NCI-H345 treated with DMSO at 0.1 percent for 48 hours (cell line): ENCODE measurements at regions not wholly inside any gene's neighbourhood (a gene's known extent, or its start where the extent isn't known, plus 50 kb on each side); places are given as distances from the start of the nearest gene placed in this dataset.
A peak's percentile ranks its signal among the peaks of the same experiment; 100 is the strongest.
"Not testable (repeated sequence)": the region's sequence is repeated elsewhere in the genome, so short reads cannot be mapped to it uniquely, and the experiment has no call there.

Experiments
- DNase-seq: peaks from one replicate; lab custom pipeline; 2025; ENCODE audit not compliant: unreplicated experiment; lab: John Stamatoyannopoulos, UW

DNA sequence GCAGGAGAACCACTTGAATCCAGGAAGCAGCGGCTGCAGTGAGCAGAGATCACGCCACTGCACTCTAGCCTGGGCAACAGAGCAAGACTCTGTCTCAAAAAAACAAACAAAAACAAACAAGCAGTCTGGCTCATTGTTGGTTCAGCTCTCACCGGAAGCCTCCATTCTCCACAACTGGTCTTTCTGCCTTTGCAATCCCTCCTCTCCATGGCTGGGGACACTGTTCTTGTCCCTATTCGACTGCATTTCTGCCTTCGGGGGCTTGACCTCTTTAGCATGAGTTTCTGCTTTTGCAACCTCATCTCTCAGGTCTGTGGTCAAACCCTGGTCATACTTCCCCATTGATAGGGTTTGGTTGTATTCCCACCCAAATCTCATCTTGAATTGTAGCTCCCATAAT, 216.3 kb upstream of the NR5A2 start:
- no peak for DNase-seq

DNA sequence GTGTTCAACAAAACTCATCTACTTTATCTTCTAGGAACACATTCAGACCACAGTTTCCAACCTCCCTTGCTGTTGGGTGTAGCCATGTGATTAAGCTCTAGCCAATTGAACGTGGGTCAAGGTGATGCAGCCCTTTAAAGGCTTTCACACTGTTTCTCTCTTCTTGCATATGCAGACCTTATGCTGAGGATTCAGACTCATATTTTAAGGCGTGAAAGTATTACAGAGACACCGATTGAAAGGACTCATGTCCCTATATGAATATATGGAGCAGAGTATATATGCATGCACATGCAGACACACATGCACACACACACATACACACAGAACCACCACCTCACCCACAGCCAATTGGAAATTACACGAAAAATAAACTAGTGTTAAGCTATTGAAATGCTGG, 214.3 kb upstream of the NR5A2 start:
- no peak for DNase-seq

DNA sequence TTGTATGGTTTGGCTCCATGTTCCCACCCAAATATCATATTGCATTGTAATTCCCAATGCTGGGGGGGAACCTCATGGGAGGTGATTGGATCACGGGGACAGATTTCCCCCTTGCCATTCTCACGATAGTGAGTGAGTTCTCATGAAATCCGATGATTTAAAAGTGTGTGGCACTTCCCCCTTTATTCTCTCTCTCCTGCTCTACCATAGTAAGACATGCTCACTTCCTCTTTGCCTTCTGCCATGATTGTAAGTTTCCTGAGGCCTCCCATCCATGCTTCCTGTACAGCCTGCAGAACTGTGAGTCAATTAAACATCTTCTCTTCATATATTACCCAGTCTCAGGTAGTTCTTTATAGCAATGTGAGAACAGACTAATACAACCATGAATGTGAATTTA, 211.6 kb upstream of the NR5A2 start:
- DNase-seq, result no peak

DNA sequence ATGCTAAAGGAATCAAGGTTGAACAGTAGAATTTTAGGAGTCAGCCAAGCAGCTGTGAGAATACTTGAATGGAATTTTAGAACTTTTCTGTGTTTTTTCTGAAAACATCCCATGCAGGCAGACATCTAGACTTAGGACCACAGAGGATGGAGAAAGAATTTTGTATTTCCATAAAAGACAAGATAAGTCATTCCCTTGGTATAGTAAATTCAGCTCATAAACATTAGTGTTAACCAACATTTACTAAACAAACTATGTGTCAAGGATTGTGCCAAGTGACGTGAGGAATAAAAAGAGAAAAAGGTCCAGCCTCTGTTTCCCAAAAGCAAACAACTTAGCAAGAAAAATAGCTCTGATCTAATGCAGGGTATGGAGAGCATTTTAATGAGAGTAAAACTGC, 210.2 kb upstream of the NR5A2 start:
- no peak for DNase-seq

DNA sequence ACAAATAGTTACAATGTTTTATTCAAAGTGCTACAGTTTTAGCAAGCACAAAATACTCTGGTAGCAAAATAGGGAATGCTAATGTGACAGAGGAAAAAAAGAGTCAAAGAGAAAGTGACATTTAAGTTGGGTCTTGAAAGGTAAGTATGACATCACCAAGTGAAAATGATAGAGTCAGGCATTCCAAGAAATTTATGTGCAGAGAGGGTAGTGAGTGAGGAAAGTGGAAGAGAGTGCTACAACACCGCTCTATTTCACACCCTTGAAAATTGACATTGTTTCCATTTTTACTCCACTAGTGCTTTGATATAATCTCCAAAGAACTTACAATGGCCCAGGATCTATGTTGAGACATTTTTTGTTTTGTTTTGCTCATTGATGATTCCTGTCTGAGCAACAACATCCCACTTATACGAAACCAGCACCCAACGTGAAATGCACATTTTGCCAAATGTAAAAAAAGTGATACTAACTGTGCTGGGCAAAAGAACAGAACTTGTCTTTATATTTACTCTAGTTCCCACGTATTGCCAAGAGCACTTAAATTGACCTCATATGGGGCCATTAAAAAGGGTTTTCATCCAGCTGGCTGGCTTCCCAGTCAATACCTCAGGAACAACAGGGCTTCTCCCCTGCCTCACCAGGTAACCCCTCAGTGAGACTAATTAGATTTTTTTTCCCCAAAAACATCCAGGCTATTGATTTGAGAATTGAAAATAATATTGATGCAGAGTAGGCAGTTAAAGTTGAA, 206.3 kb upstream of the NR5A2 start:
- DNase-seq, result peak; percentile 86

DNA sequence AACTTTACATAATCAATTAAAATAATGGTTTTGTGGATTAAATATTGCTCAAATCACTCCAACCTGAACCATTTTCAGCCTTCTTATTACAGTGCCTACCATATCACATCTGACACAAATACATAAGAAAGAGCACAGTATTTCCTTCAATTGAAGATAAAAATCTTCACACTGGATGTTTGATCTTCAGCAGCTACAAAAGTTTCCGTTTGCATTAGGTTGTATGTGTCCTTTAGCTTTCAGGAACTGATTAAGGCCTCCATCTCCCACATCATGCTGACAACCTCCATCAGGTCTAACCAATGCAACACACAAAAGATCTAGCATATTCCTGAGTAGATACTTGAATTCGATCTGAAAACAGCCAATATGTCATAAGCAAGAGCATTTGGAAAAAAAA, 195.1 kb upstream of the NR5A2 start:
- no peak for DNase-seq

DNA sequence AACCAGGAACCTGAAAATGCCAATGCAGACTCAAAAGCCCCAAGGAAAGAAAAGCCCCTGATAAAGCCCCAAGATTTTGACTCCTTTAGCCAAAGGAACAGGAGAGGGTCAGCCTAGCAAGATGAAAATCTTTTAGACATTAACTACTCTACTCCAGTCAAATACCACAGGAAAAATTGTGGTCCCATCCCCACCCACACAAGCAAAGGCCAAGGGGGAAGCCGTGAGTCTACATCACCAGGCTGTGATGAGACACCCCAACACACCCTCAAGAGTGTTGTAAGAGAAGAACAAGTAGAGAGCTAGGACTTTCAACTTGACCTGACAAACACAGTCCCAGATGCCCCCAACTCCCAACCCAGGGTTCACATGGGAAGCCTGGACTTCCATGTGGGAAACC, 192.8 kb upstream of the NR5A2 start:
- no peak for DNase-seq

DNA sequence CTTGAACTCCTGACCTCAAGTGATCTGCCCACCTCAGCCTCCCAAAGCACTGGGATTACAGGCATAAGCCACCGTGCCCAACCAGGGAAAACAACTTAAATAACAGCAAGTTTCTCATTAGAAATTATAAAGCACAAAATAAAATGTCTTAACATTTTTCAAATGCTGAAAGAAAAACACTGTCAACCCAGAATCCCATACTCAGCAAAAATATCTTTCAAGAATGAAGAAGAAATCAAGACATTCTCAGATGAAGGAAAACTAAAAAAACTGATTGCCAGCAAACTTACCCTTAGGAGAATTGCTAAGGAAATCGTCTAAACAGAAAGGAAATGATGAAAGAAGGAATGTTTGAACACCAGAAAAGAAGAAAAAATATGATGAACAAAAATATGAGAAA, 191.1 kb upstream of the NR5A2 start:
- DNase-seq, result no peak

DNA sequence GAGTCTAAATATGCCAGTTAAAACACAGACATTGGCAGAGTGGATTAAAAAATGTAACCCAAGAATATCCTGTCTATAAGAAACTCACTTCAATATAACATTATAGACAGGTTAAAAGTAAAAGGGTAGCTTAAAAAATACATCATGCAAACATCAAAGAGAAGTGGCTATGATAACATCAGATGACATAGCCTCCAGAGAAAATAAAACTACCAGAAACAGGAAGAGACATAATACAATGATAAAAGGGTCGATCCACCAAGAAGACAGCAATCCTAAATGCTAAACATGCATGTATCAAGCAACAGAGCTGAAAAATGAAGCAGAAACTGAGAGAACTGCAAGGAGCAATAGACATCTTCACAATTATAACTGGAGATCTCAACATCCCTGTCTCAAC, 190.2 kb upstream of the NR5A2 start:
- no peak for DNase-seq

DNA sequence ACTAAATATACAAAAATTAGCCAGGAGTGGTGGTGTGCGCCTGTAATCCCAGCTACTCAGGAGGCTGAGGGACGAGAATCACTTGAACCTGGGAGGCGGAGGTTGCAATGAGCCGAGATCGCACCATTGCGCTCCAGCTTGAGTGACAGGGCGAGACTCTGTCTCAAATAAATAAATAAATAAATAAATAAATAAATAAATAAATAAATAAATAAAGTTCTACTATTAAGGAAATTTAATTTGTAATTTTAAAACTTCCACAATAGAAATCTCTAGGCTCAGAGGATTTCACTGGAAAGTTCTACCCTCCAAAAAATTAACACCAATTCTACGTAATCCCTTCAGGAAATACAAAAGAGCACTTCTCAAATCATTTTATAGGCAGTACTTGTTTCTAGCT, 187.9 kb upstream of the NR5A2 start:
- not testable (repeated sequence) for DNase-seq

DNA sequence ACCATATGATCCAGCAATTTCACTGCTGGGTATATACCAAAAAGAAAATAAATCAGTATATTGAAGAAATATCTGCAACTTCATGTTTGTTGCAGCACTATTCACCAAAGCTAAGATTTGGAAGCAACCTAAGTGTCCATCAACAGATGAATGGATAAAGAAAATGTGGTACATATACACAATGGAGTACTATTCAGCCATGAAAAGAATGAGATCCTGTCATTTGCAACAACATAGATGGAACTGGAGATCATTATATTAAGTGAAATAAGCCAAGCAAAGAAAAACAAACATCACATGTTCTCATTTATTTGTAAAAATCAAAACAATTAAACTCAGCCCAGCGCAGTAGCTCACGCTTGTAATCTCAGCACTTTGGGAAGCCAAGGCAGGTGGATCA, 184.4 kb upstream of the NR5A2 start:
- DNase-seq, result not testable (repeated sequence)

DNA sequence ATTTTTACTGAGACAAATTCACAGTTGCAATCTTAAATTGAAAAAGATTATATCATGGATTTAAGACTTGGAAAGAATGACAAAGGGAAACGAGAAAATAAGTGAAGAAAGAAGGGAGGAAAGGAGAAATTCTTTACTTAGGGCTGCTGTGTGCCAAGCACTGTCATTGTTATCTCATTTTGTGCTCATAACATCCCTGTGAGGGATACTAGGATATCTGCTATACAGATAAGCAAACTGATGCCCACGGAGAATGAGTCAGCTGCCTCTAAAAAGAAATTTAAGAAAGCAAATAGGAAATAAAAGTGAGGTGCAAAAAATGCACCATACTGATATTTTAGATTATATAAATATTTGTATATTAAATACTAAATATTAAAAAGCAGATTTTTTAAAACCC, 183.6 kb upstream of the NR5A2 start:
- no peak for DNase-seq

DNA sequence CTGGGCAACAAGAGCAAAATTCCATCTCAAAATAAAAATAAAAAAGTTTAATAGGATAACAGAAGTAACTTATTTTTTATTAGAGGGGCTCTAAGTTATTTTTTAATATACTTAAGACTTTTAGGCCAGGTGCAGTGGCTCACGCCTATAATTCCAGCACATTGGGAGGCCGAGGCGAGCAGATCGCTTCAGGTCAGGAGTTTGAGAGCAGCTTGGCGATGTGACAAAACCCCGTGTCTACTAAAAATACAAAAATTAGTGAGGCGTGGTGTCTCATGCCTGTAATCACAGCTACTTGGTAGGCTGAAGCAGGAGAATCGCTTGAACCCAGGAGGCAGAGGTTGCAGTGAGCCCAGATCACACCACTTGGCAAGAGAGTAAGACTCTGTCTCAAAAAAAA, 180.5 kb upstream of the NR5A2 start:
- no peak for DNase-seq

DNA sequence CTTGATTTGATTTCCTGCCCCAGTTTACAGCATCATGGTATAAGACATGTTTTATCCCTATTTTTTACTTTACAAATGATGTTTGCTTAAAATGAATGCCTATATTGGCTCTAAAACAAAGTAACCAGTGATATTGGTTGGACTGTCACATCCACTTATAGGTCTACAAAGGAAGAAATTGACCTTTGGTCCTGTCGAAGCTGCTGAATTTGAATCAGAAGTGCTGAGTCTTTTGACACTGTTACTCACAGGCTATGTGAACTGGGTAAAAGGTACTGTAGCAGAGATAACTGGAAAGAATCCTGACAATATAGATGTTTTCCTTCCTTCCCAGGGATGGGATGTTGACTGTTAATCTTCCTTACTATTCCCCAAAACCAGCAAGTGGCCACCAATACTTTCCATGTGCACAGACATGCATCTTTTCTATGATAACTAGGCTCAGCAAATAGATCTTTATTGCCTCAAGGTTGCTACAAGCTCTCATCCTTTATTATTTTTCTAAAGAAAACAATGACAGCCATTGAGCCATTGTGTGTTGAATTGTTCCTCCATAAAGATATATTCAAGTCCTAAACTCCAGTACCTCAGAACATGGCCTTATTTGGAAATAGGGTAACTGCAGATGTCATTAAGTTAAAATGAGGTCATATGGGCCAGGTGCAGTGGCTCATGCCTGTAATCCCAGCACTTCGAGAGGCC, 175.9 kb upstream of the NR5A2 start:
- DNase-seq, result no peak

DNA sequence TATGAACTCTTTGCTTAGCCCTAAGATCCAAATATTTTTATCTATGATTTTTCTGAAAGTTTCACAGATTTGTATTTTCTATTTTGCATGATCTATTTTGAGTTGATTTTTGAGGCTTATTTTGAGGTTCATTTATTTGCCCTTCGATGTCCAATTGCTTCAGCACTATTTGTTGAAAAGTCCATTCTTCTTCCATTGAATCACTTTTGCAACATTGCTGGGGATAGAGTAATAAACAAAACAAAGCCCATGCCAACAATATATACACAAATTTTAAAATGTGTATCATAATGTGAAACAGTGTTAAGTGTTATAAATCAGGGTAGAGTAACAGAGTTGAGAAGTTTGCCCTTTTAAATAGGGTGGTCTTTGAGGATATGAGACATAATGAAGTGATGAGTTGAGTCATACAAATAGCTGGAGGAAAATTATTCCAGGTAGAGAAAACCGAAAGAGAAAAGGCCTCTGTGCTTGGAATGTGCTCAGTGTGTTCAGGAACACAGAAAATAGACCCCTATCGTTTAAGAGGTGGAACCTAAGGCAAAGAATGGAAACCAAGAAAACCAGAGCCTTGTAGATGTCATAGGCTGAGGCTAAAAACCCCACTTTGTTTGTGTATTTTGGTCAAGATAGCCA, 172.7 kb upstream of the NR5A2 start:
- no peak for DNase-seq

DNA sequence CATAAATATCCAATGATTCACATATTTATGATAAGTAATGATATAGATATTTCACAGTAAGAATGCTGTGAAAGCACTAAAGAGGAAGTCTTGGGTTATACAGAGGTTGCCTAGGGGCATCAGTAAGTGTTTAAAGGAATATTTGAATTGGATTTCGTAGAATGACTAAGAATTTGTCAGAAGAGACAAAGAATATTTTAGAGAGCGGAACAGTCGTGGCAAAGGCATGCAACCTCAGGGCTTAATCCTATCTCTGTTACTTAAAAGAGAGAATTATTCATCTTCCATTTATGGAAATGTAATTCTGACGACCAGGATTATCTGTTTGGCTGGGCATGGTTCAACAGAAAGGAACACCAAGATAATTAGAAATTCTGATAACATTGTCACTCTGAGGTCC, 171.9 kb upstream of the NR5A2 start:
- no peak for DNase-seq

DNA sequence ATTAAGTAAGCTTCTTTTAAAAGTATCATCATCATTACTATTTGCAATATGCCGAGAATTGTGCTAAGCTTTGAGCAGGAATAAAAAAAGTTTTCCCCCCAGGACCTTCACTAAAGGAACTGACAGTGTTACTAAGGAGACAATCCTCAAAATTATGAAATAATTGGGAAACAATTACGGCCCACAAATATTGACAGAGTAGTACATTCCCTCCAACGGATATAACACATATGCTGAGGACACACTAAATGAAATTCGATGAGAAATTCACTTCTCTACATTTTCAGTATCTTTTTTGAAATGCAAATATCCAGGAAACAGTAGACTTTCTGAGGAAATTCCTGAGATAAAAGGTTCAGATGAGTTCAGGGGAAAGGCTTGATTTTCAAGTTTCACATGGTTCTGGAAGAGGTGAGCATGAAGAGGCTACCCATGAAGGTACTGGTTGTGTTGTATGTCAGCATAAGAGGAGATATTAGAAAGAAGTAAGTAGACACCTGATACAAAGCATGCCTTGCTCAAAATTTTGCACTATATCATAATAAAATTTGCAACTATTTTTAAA, 171.2 kb upstream of the NR5A2 start:
- no peak for DNase-seq

DNA sequence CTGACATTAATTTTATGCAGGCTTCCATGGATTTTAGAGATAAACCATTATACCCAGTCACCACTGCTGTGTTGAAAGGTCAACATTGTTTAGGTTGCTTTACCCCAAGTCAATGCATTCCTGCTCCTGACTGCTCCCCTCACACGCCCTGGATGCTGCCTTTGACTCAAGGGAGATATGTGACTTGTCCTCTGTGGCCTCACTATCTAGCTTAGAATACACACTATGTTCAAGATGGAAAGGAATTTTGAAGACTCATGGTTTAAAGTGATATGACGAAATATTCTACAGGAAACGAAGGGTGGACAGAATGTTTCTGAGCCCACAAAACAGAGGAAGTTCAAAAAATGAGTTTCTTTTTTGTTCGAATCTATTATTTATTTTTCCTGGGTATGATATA, 170.4 kb upstream of the NR5A2 start:
- DNase-seq, result no peak

DNA sequence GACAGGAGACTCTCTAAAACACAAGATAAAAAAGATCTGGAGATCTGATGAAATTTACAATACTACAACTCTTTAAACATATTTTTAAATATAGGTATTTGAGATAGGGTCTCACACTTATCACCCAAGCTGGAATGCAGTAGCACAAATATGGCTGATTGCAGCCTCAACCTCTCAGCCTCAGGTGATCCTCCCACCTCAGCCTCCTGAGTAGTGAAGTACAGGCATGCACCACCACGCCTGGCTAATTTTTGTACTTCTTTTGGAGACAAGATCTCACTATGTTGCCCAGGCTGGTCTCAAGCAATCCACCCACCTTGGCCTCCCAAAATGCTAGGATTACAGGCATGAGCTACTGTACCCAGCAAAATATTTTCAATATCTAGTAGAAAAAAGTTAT, 170.0 kb upstream of the NR5A2 start:
- DNase-seq, result no peak

DNA sequence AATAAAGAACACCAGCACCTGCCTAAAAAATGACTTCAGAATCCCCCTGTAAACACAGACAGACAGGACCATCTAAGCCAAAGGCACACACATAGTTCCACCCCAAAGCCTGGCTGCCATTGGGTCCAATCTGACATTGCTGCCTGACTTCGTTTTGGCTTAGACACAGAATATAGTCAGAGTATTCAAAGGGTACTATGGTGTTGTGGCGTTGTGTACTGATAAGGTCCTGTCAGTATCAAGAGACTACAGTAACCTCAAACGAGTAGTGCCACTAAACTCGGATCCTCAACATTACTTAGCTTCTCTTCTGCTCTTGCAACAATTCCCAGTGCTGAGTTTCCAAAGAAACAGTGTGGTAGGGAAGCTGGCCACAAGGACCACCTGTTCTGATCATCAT, 169.3 kb upstream of the NR5A2 start:
- DNase-seq, result no peak

DNA sequence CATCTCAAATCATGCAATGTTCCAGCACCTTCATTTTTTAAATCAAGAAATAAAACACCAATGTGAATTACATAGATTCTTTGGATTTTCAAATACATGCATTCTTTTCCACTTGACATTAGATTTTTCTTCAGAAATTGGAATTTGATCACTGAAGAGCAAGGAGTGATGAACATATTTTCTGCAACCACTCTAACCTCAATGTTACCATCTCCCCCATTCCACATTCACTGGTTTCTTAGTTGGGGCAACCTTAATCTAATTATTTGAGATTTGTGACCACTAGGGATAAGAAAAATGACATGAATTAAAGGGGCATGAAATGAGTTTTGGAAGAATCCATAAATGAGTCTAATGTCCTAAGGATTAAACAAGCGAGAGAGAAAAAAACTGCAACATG, 168.7 kb upstream of the NR5A2 start:
- no peak for DNase-seq

DNA sequence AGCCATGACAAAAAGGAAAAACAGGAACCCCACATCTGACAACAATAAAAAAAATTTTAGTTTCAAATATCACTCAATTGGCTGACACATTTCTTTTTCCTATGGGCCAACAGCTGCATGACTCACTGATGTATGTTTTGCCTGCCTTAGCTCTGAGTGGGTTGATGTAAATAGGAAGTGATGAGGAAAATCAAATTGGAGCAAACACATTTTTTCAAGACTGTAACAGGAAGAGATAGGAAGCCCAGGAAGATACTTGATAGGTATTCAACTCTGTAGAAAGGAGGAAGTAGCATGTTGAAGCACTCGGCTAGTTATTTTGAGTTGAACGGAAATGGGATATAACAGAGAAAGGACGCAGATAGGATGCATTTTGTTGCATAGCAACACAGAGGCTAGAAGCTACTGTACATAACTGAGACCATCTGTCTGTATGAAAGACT, 168.0 kb upstream of the NR5A2 start:
- no peak for DNase-seq
